Transverse colon (tissue), 4 donors: ENCODE measurements at regions not wholly inside any gene's neighbourhood (a gene's known extent, or its start where the extent isn't known, plus 50 kb on each side); places are given as distances from the start of the nearest gene placed in this dataset.

Source experiments
- DNase-seq: peaks from one replicate; pipeline ENCODE4 v3.0.0-alpha.2; 2019
- H3K27ac ChIP-seq, 4 donors: fragments of 200-600 bp; sonication (generic); 2 replicates each; pipeline ENCODE4 v1.5.1; 2016 to 2018; ENCODE audit warnings: inconsistent platforms in 4 of 4
- H3K27me3 ChIP-seq: fragments of 200-600 bp; sonication (generic); 2 replicates; pipeline ENCODE4 v1.5.1; 2017; ENCODE audit warnings: inconsistent platforms
- H3K36me3 ChIP-seq, 4 donors: fragments of 200-600 bp; sonication (generic); 2 replicates each; pipeline ENCODE4 v1.5.1; 2017 to 2019; ENCODE audit warnings: inconsistent platforms in 4 of 4
- H3K4me1 ChIP-seq, 4 donors: fragments of 200-600 bp; sonication (generic); 2 replicates each; pipeline ENCODE4 v1.5.1; 2017 to 2020; ENCODE audit warnings: inconsistent platforms in 4 of 4
- H3K4me3 ChIP-seq, 4 donors: fragments of 200-600 bp; sonication (generic); 1 replicate in 1 of 4; 2 replicates in 3 of 4; pipeline versions ENCODE4 v1.5.1 to v1.6.1; 2017 to 2019; ENCODE audit warnings: inconsistent platforms in 4 of 4
- H3K9me3 ChIP-seq, 2 donors: fragments of 200-600 bp; sonication (generic); 2 replicates each; pipeline ENCODE4 v1.5.1; 2017 to 2019; ENCODE audit warnings: inconsistent platforms in 2 of 2
- EP300 ChIP-seq: sonication (generic); formaldehyde crosslinking; IDR thresholded peaks from one replicate; pipeline ENCODE4 v1.6.1; 2017; ENCODE audit warnings: antibody characterized with exemption, low read depth
- POLR2A ChIP-seq: fragments of 450-650 bp; IDR thresholded peaks from one replicate; pipeline ENCODE4 v1.6.1; 2016; ENCODE audit warnings: antibody characterized with exemption, mild to moderate bottlenecking, moderate library complexity
- POLR2AphosphoS5 ChIP-seq, 3 donors: sonication (generic); formaldehyde crosslinking; IDR thresholded peaks; one replicate each; pipeline ENCODE4 v1.6.1; 2016; ENCODE audit warnings: antibody characterized with exemption in 3 of 3
- WGBS, 2 donors: methylation state at CpG; one replicate each; pipeline ENCODE4 v1.1.5; 2018; ENCODE audit warnings: low coverage in 1 of 2; 5-methylcytosine and 5-hydroxymethylcytosine counted together
- in situ Hi-C, 4 donors: fragments of 200-750 bp; cut with MboI; loops; one replicate each; pipeline versions ENCODE4 v1.15.0 to v1.15.1; 2017; ENCODE audit warnings: low sequenced_read_pairs in 3 of 4, low pct_ligation_motif_present in 1 of 4, low pct_unique_long_range_greater_than_20kb in 1 of 4
- intact Hi-C: fragments of 100-400 bp; cut with DNase I; formaldehyde crosslinking; loops from one replicate; pipeline ENCODE4 v1.15.1; 2023; ENCODE audit warnings: low total_unique reads
- TF ChIP-seq, protein P1 (sequence below), 5 experiments: fragments of 200-600 bp in 3 of 5; fragments of 450-650 bp in 2 of 5; sonication (generic) in 3 of 5; IDR thresholded peaks; 1 replicate in 2 of 5; 2 replicates in 3 of 5; pipeline ENCODE4 v1.5.1; 2016 to 2017; ENCODE audit warnings: antibody characterized with exemption in 5 of 5, inconsistent platforms in 3 of 5, mild to moderate bottlenecking in 2 of 5, moderate library complexity in 1 of 5

DNA sequence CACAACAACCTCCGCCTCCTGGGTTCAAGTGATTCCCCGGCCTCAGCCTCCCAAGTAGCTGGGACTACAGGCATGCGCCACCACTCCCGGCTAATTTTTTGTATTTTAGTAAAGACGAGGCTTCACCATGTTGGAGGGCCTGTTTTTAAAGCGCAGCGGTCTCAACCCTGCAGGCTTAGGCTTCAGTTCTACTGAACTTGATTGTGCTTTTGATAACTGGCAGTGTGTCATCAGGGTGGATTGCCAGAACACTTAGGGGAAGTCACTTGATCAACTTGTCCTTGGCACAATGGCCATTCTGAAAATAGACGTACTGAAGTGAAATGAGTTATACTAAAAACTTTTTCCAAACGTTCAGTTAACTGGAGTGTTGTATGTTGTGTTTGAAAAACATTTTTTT is 472.2 kb downstream of the KLF5 start:
- TF ChIP-seq, protein P1, sequence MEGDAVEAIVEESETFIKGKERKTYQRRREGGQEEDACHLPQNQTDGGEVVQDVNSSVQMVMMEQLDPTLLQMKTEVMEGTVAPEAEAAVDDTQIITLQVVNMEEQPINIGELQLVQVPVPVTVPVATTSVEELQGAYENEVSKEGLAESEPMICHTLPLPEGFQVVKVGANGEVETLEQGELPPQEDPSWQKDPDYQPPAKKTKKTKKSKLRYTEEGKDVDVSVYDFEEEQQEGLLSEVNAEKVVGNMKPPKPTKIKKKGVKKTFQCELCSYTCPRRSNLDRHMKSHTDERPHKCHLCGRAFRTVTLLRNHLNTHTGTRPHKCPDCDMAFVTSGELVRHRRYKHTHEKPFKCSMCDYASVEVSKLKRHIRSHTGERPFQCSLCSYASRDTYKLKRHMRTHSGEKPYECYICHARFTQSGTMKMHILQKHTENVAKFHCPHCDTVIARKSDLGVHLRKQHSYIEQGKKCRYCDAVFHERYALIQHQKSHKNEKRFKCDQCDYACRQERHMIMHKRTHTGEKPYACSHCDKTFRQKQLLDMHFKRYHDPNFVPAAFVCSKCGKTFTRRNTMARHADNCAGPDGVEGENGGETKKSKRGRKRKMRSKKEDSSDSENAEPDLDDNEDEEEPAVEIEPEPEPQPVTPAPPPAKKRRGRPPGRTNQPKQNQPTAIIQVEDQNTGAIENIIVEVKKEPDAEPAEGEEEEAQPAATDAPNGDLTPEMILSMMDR (IDR thresholded peaks at IDR 0.05): no peak
- no peak for TF ChIP-seq POLR2A
- TF ChIP-seq POLR2AphosphoS5 (IDR thresholded peaks at IDR 0.05): no peak
- no peak for TF ChIP-seq EP300
- no peak overlapping the region for H3K4me3 ChIP-seq
- intact Hi-C loops (no loop called here), in situ Hi-C loops (no loop called here)
- 86 to 90% methylated on average over 3 to 9 of the region's 9 CpGs for WGBS, 2 donors
- peaks cover 0 to 7% (median 0%) of the 10 kb centered on the region in 4 donors for H3K4me1 ChIP-seq
- no peak overlapping the region for H3K27ac ChIP-seq
- no peaks in the 10 kb centered on the region for H3K27me3 ChIP-seq
- no peaks in the 10 kb centered on the region for H3K9me3 ChIP-seq
- no peaks in the 10 kb centered on the region for H3K36me3 ChIP-seq
- no peak for DNase-seq

DNA sequence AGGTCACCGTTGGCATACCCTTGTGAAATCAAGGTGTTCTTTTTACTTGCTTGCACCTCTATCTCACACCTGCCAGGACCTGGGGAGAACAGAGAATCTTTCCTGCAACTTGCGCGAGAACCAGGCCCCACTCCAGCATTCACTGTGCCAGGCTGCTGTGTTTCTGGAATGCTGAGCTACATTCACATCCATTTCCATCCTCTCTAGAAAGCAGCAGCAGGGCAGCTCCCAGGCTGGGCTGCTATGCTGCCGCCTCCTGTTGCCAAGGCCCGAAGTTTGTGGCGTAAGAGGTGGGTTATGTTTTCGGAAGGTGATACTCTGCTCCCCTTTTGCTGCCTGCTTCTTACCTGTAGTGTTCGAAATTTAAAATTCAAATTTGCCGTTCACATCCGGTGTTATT is 464.1 kb downstream of the KLF5 start:
- H3K4me3 ChIP-seq: no peak overlapping the region
- TF ChIP-seq EP300 (no peak), POLR2AphosphoS5 (IDR thresholded peaks at IDR 0.05) (no peak), POLR2A (no peak)
- TF ChIP-seq, protein P1 (IDR thresholded peaks at IDR 0.05): no peak
- no peaks in the 10 kb centered on the region for H3K36me3 ChIP-seq
- H3K9me3 ChIP-seq: no peaks in the 10 kb centered on the region
- 93 to 100% methylated on average over 7 to 10 of the region's 10 CpGs for whole genome bisulfite sequencing, 2 donors
- no peak overlapping the region for H3K27ac ChIP-seq
- in situ Hi-C loops: no loop called here
- intact Hi-C loops: no loop called here
- DNase-seq: no peak
- H3K4me1 ChIP-seq: peaks cover 0 to 7% (median 5%) of the 10 kb centered on the region in 4 donors
- H3K27me3 ChIP-seq: no peaks in the 10 kb centered on the region

DNA sequence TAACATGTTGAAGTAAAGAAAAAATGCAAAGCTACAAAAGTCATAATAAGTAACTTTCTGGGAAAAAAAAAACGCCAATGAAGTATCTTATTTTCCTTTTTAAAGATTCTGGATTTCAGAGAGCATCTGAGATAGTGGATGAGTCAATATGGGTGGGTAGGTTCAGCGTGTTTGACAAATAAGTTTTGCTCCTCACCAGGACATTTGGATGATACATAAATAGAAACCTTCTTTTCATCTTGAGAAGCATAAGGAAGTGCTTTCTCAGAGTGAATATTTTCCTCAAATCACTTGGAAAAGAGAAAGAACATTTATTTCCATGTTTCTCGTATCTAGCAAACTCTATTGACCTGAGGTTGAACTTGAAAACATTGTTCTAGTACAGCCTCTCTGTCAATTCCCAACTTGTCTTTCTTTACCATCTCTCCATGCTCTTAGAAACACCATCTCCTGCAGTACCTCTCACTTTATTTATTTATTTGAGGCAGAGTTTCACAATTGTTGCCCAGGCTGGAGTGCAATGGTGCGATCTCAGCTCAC is 463.2 kb downstream of the KLF5 start:
- H3K9me3 ChIP-seq: no peaks in the 10 kb centered on the region
- no peak overlapping the region for H3K4me3 ChIP-seq
- H3K4me1 ChIP-seq: peaks cover 0 to 7% (median 5%) of the 10 kb centered on the region in 4 donors
- H3K36me3 ChIP-seq: no peaks in the 10 kb centered on the region
- TF ChIP-seq POLR2A (no peak), POLR2AphosphoS5 (IDR thresholded peaks at IDR 0.05) (no peak), EP300 (no peak)
- TF ChIP-seq, protein P1 (IDR thresholded peaks at IDR 0.05): no peak
- in situ Hi-C loops: no loop called here
- 51 to 69% methylated on average over 3 to 4 of the region's 4 CpGs for WGBS, 2 donors
- H3K27me3 ChIP-seq: no peaks in the 10 kb centered on the region
- no peak overlapping the region for H3K27ac ChIP-seq
- intact Hi-C loops: no loop called here
- no peak for DNase-seq

DNA sequence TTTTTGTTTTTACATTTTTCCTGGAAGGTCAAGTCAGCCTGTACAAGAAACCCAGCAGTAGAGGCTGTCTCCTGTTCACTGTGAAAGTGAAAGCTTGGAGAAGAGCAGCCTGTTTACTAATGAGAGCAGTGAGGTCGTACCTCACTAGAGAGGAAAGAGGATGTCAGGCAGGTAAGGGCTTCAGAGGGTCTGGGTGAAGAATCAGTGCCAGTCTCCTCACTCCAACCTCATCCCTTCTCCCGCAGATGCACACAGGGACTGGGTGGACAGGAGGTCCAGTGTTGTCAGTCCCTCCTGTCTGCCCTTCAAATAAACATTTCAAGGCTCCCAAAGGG is 462.5 kb downstream of the KLF5 start:
- DNase-seq: no peak
- no peaks in the 10 kb centered on the region for H3K36me3 ChIP-seq

More for the DNA sequence above, 462.5 kb downstream of the KLF5 start:
- TF ChIP-seq, protein P1 (IDR thresholded peaks at IDR 0.05): no peak
- TF ChIP-seq EP300: no peak
- TF ChIP-seq POLR2A: no peak
- no peak for TF ChIP-seq POLR2AphosphoS5 (IDR thresholded peaks at IDR 0.05)
- in situ Hi-C loops (no loop called here), intact Hi-C loops (no loop called here)
- H3K27ac ChIP-seq: peak overlapping the region in 1 of 4 donors; percentile 46
- WGBS, 2 donors: 34% methylated on average over 2 of the region's 2 CpGs; no CpG with 5 or more reads in 1 of the 2 donors
- no peak overlapping the region for H3K4me3 ChIP-seq
- no peaks in the 10 kb centered on the region for H3K9me3 ChIP-seq
- H3K4me1 ChIP-seq: peaks cover 0 to 7% (median 5%) of the 10 kb centered on the region in 4 donors
- H3K27me3 ChIP-seq: no peaks in the 10 kb centered on the region
